ENCODE measurements at regions not wholly inside any gene's neighbourhood (a gene's known extent, or its start where the extent isn't known, plus 50 kb on each side); places are given as distances from the start of the nearest gene placed in this dataset.

GRCh38 chr7:26434974-26435373 lies 143.3 kb downstream of the SNX10 start:
- dilution Hi-C loops (cut with HindIII; ENCODE audit: low sequenced_read_pairs, unreplicated experiment) = no loop called here
- no peaks in the 10 kb centered on the region for H3K27me3 ChIP-seq (ENCODE audit: control insufficient read depth, insufficient read depth, low read length)
- no peak overlapping the region for H3K23ac ChIP-seq (ENCODE audit: low read depth, low read length)
- POLR2A ChIA-PET (ENCODE audit: unreplicated experiment) = no interaction called here
- no peak overlapping the region for H2BK120ac ChIP-seq (ENCODE audit: low read depth, low read length)
- H3K14ac ChIP-seq (replicated peaks; ENCODE audit: low read depth, low read length) = no peak overlapping the region
- no peaks in the 10 kb centered on the region for H3K79me1 ChIP-seq (ENCODE audit: low read depth in 1 of 2, low read length in 2 of 2)
- H3K36me3 ChIP-seq (ENCODE audit: control insufficient read depth, insufficient read depth, low read length) = no peaks in the 10 kb centered on the region
- no peak overlapping the region for H3K18ac ChIP-seq (ENCODE audit: low read depth, low read length)
- no peak overlapping the region for H3K27ac ChIP-seq (ENCODE audit: insufficient read depth, low read length)
- no peak for TF ChIP-seq MAZ (IDR thresholded peaks at IDR 0.05; ENCODE audit: borderline replicate concordance, low read depth, low read length)
- TF ChIP-seq POLR2A (IDR thresholded peaks at IDR 0.05; ENCODE audit: low read depth, low read length) = no peak
- no peak for TF ChIP-seq MAFK (IDR thresholded peaks at IDR 0.05; ENCODE audit: low read depth, low read length)
- no peak for TF ChIP-seq CTCF (conservative IDR thresholded peaks at IDR 0.05; ENCODE audit: low read depth, low read length)
- no peak for TF ChIP-seq ELK1 (IDR thresholded peaks at IDR 0.05; ENCODE audit: borderline replicate concordance, low read depth, low read length)
- TF ChIP-seq CEBPB (IDR thresholded peaks at IDR 0.05; ENCODE audit: low read depth, low read length) = no peak
- TF ChIP-seq FOS (IDR thresholded peaks at IDR 0.05; ENCODE audit: low read depth, low read length) = no peak
- TF ChIP-seq MXI1 (IDR thresholded peaks at IDR 0.05; ENCODE audit: borderline replicate concordance, low read depth, low read length) = no peak
- no peak for TF ChIP-seq RCOR1 (IDR thresholded peaks at IDR 0.05; ENCODE audit: insufficient replicate concordance, low read length)
- no peak for TF ChIP-seq BHLHE40 (IDR thresholded peaks at IDR 0.05; ENCODE audit: low read depth, low read length)
- no peak for TF ChIP-seq SMC3 (IDR thresholded peaks at IDR 0.05; ENCODE audit: low read depth, low read length)
- no peak for TF ChIP-seq CHD1 (IDR thresholded peaks at IDR 0.05; ENCODE audit: low read depth, low read length)
- TF ChIP-seq RFX5 (IDR thresholded peaks at IDR 0.05; ENCODE audit: low read depth, low read length) = no peak
- TF ChIP-seq NFE2L2 (IDR thresholded peaks at IDR 0.05; ENCODE audit: low read depth, low read length) = no peak
- TF ChIP-seq USF2 (IDR thresholded peaks at IDR 0.05; ENCODE audit: low read depth, low read length) = no peak
- no peak for TF ChIP-seq RAD21 (IDR thresholded peaks at IDR 0.05; ENCODE audit: low read length)
- CTCF ChIA-PET = no interaction called here
- H3K9me1 ChIP-seq (ENCODE audit: insufficient read depth, low read length) = no peaks in the 10 kb centered on the region
- WGBS, 2 experiments (ENCODE audit: extremely low coverage in 2 of 2, insufficient read length in 1 of 2) = no CpG with 5 or more reads among the region's 3 CpGs
- ATAC-seq (ENCODE audit: low read depth) (no peak), DNase-seq (no peak)
- in situ Hi-C loops (cut with MboI; ENCODE audit: low sequenced_read_pairs) = no loop called here
- no peak overlapping the region for H3K4me3 ChIP-seq (ENCODE audit: insufficient read depth, low read depth, low read length)
- H3K4ac ChIP-seq (ENCODE audit: low read depth, low read length) = no peak overlapping the region
- H2BK5ac ChIP-seq (ENCODE audit: low read depth, low read length, poor library complexity, severe bottlenecking) = no peak overlapping the region
- H3K9me3 ChIP-seq (ENCODE audit: control insufficient read depth, insufficient read depth, low read length) = no peaks in the 10 kb centered on the region
- no peak overlapping the region for H2AFZ ChIP-seq (replicated peaks; ENCODE audit: low read length, poor library complexity)
- H2AK9ac ChIP-seq (replicated peaks; ENCODE audit: low read depth, low read length, poor library complexity) = no peak overlapping the region
- no peak overlapping the region for H3K4me2 ChIP-seq (ENCODE audit: low read depth, low read length)
- intact Hi-C loops (cut with micrococcal nuclease) = no loop called here
- H2BK20ac ChIP-seq (ENCODE audit: low read depth, low read length) = no peak overlapping the region
- no peak overlapping the region for H3K56ac ChIP-seq (ENCODE audit: extremely low read depth, insufficient read depth, low read length)
- no peak overlapping the region for H3K9ac ChIP-seq (ENCODE audit: low read depth, low read length)
- no peaks in the 10 kb centered on the region for H3K4me1 ChIP-seq (ENCODE audit: control insufficient read depth, insufficient read depth, low read length)
- no peak overlapping the region for H4K8ac ChIP-seq (ENCODE audit: low read depth in 2 of 2, low read length in 2 of 2)
- BruUV-seq (replicated peaks) = no TSS peak
- H2AK5ac ChIP-seq (ENCODE audit: low read depth, low read length) = no peak overlapping the region
- no peak overlapping the region for H2BK15ac ChIP-seq (ENCODE audit: low read depth, low read length)
- no peak overlapping the region for H4K5ac ChIP-seq (ENCODE audit: low read depth, low read length)
- H4K20me1 ChIP-seq (ENCODE audit: insufficient read depth, low read length) = no peaks in the 10 kb centered on the region
- no peak overlapping the region for H4K91ac ChIP-seq (ENCODE audit: insufficient read depth, low read depth, low read length)
